ENCODE measurements at regions not wholly inside any gene's neighbourhood (a gene's known extent, or its start where the extent isn't known, plus 50 kb on each side); places are given as distances from the start of the nearest gene placed in this dataset.
A peak's percentile ranks its signal among the peaks of the same experiment; 100 is the strongest.

- intact Hi-C loops (cut with micrococcal nuclease) = no loop called here
- peak; percentile 35; the same call in 1 of the 2 replicates for TF ChIP-seq NFIC (IDR thresholded peaks at IDR 0.05)
- no peak for TF ChIP-seq PTBP1 (IDR thresholded peaks at IDR 0.05; ENCODE audit: low read depth, low read length)
Measured at GRCh38 chr1:48082271-48082962, 85.2 kb upstream of the TRABD2B start.

GRCh38 chr1:48080331-48081255 is 83.4 kb upstream of the TRABD2B start:
- no peaks in the 10 kb centered on the region for H3K9me1 ChIP-seq (ENCODE audit: control insufficient read depth, insufficient read depth, low read length)
- BruUV-seq (replicated peaks) = no TSS peak
- intact Hi-C loops (cut with micrococcal nuclease) = no loop called here
- 0% methylated on average over 6 of the region's 6 CpGs for WGBS (ENCODE audit: insufficient coverage, low coverage, missing lambda C conversion rate)
- H2AFZ ChIP-seq (ENCODE audit: low read depth, low read length) = no peak overlapping the region
- no peaks in the 10 kb centered on the region for H4K20me1 ChIP-seq (replicated peaks; ENCODE audit: control insufficient read depth, insufficient read depth, low read length)
- ATAC-seq (no peak), DNase-seq (ENCODE audit: extremely low read depth in 1 of 4, low spot score in 3 of 4) (no peak), FAIRE-seq (no peak)
- H3K36me3 ChIP-seq (ENCODE audit: control insufficient read depth, insufficient read depth, low read length) = no peaks in the 10 kb centered on the region
- in situ Hi-C loops (cut with MboI) = no loop called here
- H3K27ac ChIP-seq (ENCODE audit: extremely low read depth, low read depth, low read length) = no peak overlapping the region
- H3K9ac ChIP-seq (ENCODE audit: insufficient read depth in 1 of 2, low read depth in 2 of 2, low read length in 2 of 2) = no peak overlapping the region
- no peaks in the 10 kb centered on the region for H3K4me1 ChIP-seq (replicated peaks in 1 of 2; ENCODE audit: control insufficient read depth in 2 of 2, insufficient read depth in 2 of 2, low read length in 2 of 2)
- no peaks in the 10 kb centered on the region for H3K9me3 ChIP-seq (replicated peaks; ENCODE audit: control insufficient read depth, insufficient read depth, low read depth, low read length)
- no peak overlapping the region for H3K4me3 ChIP-seq
- no peak overlapping the region for H3K4me2 ChIP-seq (ENCODE audit: insufficient read depth, low read length)
- no peaks in the 10 kb centered on the region for H3K79me2 ChIP-seq (ENCODE audit: control insufficient read depth, insufficient read depth, low read length)
- no peaks in the 10 kb centered on the region for H3K27me3 ChIP-seq (ENCODE audit: control insufficient read depth in 2 of 2, insufficient read depth in 2 of 2, low read length in 2 of 2)
- ChIA-PET CTCF (ENCODE audit: low intra/inter-chr PET ratio) (no interaction called here), POLR2A (interaction anchor here (0.5 to 1.3 kb wide), 2 partner anchors 18 to 600 kb away, joined by 3 read pairs; no protein-coding TSS in a partner anchor)
- no peak for TF ChIP-seq ATF4 (CRISPR knock-in tag; IDR thresholded peaks at IDR 0.05)

More at GRCh38 chr1:48082271-48082962, 85.2 kb upstream of the TRABD2B start:
- H3K4me3 ChIP-seq = no peak overlapping the region
- FAIRE-seq (no peak), ATAC-seq (no peak), DNase-seq (ENCODE audit: extremely low read depth in 1 of 4, low spot score in 3 of 4) (no peak)
- no peak overlapping the region for H2AFZ ChIP-seq (ENCODE audit: low read depth, low read length)
- H3K4me2 ChIP-seq (ENCODE audit: insufficient read depth, low read length) = no peak overlapping the region
- H3K4me1 ChIP-seq (replicated peaks in 1 of 2; ENCODE audit: control insufficient read depth in 2 of 2, insufficient read depth in 2 of 2, low read length in 2 of 2) = no peaks in the 10 kb centered on the region
- H3K27ac ChIP-seq (ENCODE audit: extremely low read depth, low read depth, low read length) = no peak overlapping the region
- H4K20me1 ChIP-seq (replicated peaks; ENCODE audit: control insufficient read depth, insufficient read depth, low read length) = no peaks in the 10 kb centered on the region
- H3K27me3 ChIP-seq (ENCODE audit: control insufficient read depth in 2 of 2, insufficient read depth in 2 of 2, low read length in 2 of 2) = no peaks in the 10 kb centered on the region
- in situ Hi-C loops (cut with MboI) = no loop called here
- no peaks in the 10 kb centered on the region for H3K9me3 ChIP-seq (replicated peaks; ENCODE audit: control insufficient read depth, insufficient read depth, low read depth, low read length)
- H3K9me1 ChIP-seq (ENCODE audit: control insufficient read depth, insufficient read depth, low read length) = no peaks in the 10 kb centered on the region
- H3K9ac ChIP-seq (ENCODE audit: insufficient read depth in 1 of 2, low read depth in 2 of 2, low read length in 2 of 2) = no peak overlapping the region
- ChIA-PET CTCF (ENCODE audit: low intra/inter-chr PET ratio) (no interaction called here), POLR2A (interaction anchor here (1.0 kb wide), 1 partner anchor 9 kb away, joined by 3 read pairs; no protein-coding TSS in a partner anchor)
- BruUV-seq (replicated peaks) = no TSS peak
- H3K36me3 ChIP-seq (ENCODE audit: control insufficient read depth, insufficient read depth, low read length) = no peaks in the 10 kb centered on the region
- H3K79me2 ChIP-seq (ENCODE audit: control insufficient read depth, insufficient read depth, low read length) = no peaks in the 10 kb centered on the region
- WGBS (ENCODE audit: insufficient coverage, low coverage, missing lambda C conversion rate) = 1% methylated on average over 6 of the region's 6 CpGs

Measured in K562 (cell line).